Endothelial cell of umbilical vein (primary cell): ENCODE measurements at regions not wholly inside any gene's neighbourhood (a gene's known extent, or its start where the extent isn't known, plus 50 kb on each side); places are given as distances from the start of the nearest gene placed in this dataset.

ENCODE experiments used
- EZH2 ChIP-seq: IDR thresholded peaks from 2 replicates; pipeline ENCODE4 v1.6.1; 2012; ENCODE audit warnings: borderline replicate concordance, low read depth, mild to moderate bottlenecking, moderate library complexity, low read length, inconsistent platforms; ENCODE audit not compliant: severe bottlenecking
- FOS ChIP-seq: IDR thresholded peaks from 2 replicates; pipeline ENCODE4 v1.6.1; 2011; ENCODE audit warnings: mild to moderate bottlenecking, low read length, moderate library complexity, borderline replicate concordance; ENCODE audit not compliant: insufficient read depth
- JUN ChIP-seq: IDR thresholded peaks from 2 replicates; pipeline ENCODE4 v1.6.1; 2011; ENCODE audit warnings: borderline replicate concordance, low read depth; ENCODE audit not compliant: insufficient read length, insufficient read depth
- MYC ChIP-seq: IDR thresholded peaks from one replicate; pipeline ENCODE4 v1.6.1; 2011; ENCODE audit warnings: mild to moderate bottlenecking, low read depth, low read length
- POLR2A ChIP-seq: IDR thresholded peaks from 2 replicates; pipeline ENCODE4 v1.6.1; 2012; ENCODE audit warnings: low read depth, mild to moderate bottlenecking, control low read depth, low read length
- TF ChIP-seq, protein P1 (sequence below), 2 donors: IDR thresholded peaks; 1 replicate in 1 of 2; 2 replicates in 1 of 2; pipeline ENCODE4 v1.5.1; 2011; ENCODE audit warnings: low read length in 2 of 2, mild to moderate bottlenecking in 2 of 2, moderate library complexity in 2 of 2, control low read depth in 1 of 2, inconsistent platforms in 1 of 2, low read depth in 1 of 2; ENCODE audit not compliant: insufficient read depth in 1 of 2; ENCODE audit errors: extremely low read depth in 1 of 2
- TF ChIP-seq, protein P2 (sequence below): IDR thresholded peaks from 2 replicates; pipeline ENCODE4 v1.6.1; 2011; ENCODE audit not compliant: insufficient read depth, insufficient read length

DNA sequence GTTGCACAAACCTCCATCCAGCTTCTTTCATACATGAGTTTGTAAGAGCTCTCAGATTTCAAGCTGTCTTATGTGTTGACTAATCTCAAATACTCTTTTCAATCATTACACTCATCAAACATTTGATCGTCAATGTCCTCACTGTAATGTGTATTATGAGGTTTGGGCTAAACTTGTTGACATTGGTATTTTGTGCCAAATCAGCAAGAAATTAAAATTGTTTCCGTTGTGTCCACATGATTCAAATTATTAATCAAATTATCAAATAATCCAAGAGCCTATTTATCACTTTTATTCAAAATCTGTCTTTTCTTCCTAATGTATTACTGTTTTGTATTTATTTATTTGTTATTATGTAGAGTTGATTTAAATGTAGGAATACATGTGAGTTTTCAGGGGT lies 283.4 kb downstream of the GAS1 start:
- TF ChIP-seq, protein P1, sequence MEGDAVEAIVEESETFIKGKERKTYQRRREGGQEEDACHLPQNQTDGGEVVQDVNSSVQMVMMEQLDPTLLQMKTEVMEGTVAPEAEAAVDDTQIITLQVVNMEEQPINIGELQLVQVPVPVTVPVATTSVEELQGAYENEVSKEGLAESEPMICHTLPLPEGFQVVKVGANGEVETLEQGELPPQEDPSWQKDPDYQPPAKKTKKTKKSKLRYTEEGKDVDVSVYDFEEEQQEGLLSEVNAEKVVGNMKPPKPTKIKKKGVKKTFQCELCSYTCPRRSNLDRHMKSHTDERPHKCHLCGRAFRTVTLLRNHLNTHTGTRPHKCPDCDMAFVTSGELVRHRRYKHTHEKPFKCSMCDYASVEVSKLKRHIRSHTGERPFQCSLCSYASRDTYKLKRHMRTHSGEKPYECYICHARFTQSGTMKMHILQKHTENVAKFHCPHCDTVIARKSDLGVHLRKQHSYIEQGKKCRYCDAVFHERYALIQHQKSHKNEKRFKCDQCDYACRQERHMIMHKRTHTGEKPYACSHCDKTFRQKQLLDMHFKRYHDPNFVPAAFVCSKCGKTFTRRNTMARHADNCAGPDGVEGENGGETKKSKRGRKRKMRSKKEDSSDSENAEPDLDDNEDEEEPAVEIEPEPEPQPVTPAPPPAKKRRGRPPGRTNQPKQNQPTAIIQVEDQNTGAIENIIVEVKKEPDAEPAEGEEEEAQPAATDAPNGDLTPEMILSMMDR (IDR thresholded peaks at IDR 0.05; ENCODE audit: extremely low read depth in 1 of 2, insufficient read depth in 1 of 2, low read depth in 1 of 2, low read length in 2 of 2) = no peak
- TF ChIP-seq FOS (no peak), JUN (no peak), POLR2A (no peak), EZH2 (no peak), MYC (no peak)
- TF ChIP-seq, protein P2, sequence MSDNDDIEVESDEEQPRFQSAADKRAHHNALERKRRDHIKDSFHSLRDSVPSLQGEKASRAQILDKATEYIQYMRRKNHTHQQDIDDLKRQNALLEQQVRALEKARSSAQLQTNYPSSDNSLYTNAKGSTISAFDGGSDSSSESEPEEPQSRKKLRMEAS = no peak
